Mammary epithelial cell (primary cell): ENCODE measurements at regions not wholly inside any gene's neighbourhood (a gene's known extent, or its start where the extent isn't known, plus 50 kb on each side); places are given as distances from the start of the nearest gene placed in this dataset.

ENCODE experiments used
- EZH2 ChIP-seq: IDR thresholded peaks from 2 replicates; pipeline ENCODE4 v1.6.1; 2012; ENCODE audit warnings: low read length, inconsistent platforms, borderline replicate concordance
- TF ChIP-seq, protein P1 (sequence below), 2 donors: IDR thresholded peaks in 1 of 2; conservative IDR thresholded peaks in 1 of 2; 2 replicates each; pipeline ENCODE4 v1.5.1; 2011 to 2012; ENCODE audit warnings: inconsistent platforms in 2 of 2, low read length in 2 of 2, mild to moderate bottlenecking in 2 of 2, control low read depth in 1 of 2, low read depth in 1 of 2; ENCODE audit not compliant: insufficient read depth in 1 of 2; ENCODE audit errors: extremely low read depth in 1 of 2

- TF ChIP-seq, protein P1, sequence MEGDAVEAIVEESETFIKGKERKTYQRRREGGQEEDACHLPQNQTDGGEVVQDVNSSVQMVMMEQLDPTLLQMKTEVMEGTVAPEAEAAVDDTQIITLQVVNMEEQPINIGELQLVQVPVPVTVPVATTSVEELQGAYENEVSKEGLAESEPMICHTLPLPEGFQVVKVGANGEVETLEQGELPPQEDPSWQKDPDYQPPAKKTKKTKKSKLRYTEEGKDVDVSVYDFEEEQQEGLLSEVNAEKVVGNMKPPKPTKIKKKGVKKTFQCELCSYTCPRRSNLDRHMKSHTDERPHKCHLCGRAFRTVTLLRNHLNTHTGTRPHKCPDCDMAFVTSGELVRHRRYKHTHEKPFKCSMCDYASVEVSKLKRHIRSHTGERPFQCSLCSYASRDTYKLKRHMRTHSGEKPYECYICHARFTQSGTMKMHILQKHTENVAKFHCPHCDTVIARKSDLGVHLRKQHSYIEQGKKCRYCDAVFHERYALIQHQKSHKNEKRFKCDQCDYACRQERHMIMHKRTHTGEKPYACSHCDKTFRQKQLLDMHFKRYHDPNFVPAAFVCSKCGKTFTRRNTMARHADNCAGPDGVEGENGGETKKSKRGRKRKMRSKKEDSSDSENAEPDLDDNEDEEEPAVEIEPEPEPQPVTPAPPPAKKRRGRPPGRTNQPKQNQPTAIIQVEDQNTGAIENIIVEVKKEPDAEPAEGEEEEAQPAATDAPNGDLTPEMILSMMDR (conservative IDR thresholded peaks at IDR 0.05 in 1 of 2, IDR thresholded peaks at IDR 0.05 in 1 of 2; ENCODE audit: extremely low read depth in 1 of 2, insufficient read depth in 1 of 2, low read depth in 1 of 2, low read length in 2 of 2): no peak
- no peak for TF ChIP-seq EZH2
Observed at GRCh38 chr5:163993126-163993525, 487.7 kb downstream of the MAT2B start.
